ENCODE measurements at regions not wholly inside any gene's neighbourhood (a gene's known extent, or its start where the extent isn't known, plus 50 kb on each side); places are given as distances from the start of the nearest gene placed in this dataset.

DNA sequence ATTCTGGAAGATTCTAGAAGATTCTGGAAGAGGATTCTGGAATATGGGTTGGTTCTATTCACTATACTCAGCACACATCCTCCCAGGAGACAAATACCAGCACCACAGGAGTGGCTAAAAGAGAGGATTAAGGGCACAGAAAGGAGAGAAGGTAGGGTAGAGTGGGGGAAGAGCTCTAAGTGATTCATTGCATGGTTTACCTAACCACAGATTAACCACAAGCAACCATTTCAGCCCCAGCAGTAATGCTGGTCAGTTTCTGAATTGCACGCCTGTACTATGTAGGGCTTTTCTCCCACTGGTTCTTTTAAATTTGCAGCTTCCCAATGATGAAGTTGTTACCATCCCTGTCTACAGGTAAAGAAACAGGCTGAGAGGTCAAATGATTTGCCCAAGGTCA is 192.7 kb upstream of the PMEPA1 start:
- no peak overlapping the region for H3K27ac ChIP-seq (replicated peaks)
- peaks cover 10% of the 10 kb centered on the region for H3K27me3 ChIP-seq (ENCODE audit: insufficient read depth, poor library complexity, severe bottlenecking)
- TF ChIP-seq GABPA (IDR thresholded peaks at IDR 0.05; ENCODE audit: low read depth) (no peak), SPI1 (IDR thresholded peaks at IDR 0.05; ENCODE audit: borderline replicate concordance, low read depth) (no peak), POLR2AphosphoS5 (IDR thresholded peaks at IDR 0.05; ENCODE audit: low read depth) (no peak)
- TF ChIP-seq, protein P1, sequence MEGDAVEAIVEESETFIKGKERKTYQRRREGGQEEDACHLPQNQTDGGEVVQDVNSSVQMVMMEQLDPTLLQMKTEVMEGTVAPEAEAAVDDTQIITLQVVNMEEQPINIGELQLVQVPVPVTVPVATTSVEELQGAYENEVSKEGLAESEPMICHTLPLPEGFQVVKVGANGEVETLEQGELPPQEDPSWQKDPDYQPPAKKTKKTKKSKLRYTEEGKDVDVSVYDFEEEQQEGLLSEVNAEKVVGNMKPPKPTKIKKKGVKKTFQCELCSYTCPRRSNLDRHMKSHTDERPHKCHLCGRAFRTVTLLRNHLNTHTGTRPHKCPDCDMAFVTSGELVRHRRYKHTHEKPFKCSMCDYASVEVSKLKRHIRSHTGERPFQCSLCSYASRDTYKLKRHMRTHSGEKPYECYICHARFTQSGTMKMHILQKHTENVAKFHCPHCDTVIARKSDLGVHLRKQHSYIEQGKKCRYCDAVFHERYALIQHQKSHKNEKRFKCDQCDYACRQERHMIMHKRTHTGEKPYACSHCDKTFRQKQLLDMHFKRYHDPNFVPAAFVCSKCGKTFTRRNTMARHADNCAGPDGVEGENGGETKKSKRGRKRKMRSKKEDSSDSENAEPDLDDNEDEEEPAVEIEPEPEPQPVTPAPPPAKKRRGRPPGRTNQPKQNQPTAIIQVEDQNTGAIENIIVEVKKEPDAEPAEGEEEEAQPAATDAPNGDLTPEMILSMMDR (IDR thresholded peaks at IDR 0.05; ENCODE audit: insufficient read depth, low read length): no peak
- TF ChIP-seq, protein P2, sequence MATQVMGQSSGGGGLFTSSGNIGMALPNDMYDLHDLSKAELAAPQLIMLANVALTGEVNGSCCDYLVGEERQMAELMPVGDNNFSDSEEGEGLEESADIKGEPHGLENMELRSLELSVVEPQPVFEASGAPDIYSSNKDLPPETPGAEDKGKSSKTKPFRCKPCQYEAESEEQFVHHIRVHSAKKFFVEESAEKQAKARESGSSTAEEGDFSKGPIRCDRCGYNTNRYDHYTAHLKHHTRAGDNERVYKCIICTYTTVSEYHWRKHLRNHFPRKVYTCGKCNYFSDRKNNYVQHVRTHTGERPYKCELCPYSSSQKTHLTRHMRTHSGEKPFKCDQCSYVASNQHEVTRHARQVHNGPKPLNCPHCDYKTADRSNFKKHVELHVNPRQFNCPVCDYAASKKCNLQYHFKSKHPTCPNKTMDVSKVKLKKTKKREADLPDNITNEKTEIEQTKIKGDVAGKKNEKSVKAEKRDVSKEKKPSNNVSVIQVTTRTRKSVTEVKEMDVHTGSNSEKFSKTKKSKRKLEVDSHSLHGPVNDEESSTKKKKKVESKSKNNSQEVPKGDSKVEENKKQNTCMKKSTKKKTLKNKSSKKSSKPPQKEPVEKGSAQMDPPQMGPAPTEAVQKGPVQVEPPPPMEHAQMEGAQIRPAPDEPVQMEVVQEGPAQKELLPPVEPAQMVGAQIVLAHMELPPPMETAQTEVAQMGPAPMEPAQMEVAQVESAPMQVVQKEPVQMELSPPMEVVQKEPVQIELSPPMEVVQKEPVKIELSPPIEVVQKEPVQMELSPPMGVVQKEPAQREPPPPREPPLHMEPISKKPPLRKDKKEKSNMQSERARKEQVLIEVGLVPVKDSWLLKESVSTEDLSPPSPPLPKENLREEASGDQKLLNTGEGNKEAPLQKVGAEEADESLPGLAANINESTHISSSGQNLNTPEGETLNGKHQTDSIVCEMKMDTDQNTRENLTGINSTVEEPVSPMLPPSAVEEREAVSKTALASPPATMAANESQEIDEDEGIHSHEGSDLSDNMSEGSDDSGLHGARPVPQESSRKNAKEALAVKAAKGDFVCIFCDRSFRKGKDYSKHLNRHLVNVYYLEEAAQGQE (IDR thresholded peaks at IDR 0.05; ENCODE audit: insufficient replicate concordance, low read depth): no peak
- no peak overlapping the region for H3K4me3 ChIP-seq (replicated peaks; ENCODE audit: insufficient read depth, low read length)
- no peak for DNase-seq (ENCODE audit: low read depth in 1 of 2, low spot score in 1 of 2)

DNA sequence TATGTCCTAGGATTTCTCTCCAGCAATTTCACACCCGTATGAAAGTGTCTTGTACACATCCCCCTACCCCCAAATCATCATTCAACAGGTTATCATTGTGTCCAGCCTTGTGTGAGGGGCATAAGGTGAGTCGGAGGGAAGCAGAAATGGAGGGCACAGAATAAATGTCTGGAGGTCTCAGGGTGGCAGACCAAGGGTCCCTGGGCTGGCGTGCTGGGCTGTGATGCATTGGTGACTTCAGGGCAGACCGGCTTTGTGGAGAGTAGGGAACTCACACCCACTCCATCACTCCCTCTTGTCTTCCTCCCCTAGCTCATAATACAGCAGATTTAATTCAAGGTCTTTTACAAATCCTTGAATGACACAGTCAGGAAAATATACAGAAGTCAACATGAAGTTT is 191.7 kb upstream of the PMEPA1 start:
- TF ChIP-seq GABPA (IDR thresholded peaks at IDR 0.05; ENCODE audit: low read depth) (no peak), POLR2AphosphoS5 (IDR thresholded peaks at IDR 0.05; ENCODE audit: low read depth) (no peak), SPI1 (IDR thresholded peaks at IDR 0.05; ENCODE audit: borderline replicate concordance, low read depth) (no peak)
- TF ChIP-seq, protein P1 (IDR thresholded peaks at IDR 0.05; ENCODE audit: insufficient read depth, low read length): no peak
- TF ChIP-seq, protein P2 (IDR thresholded peaks at IDR 0.05; ENCODE audit: insufficient replicate concordance, low read depth): no peak
- Histone ChIP-seq H3K4me3 (replicated peaks; ENCODE audit: insufficient read depth, low read length) (no peak overlapping the region), H3K27ac (replicated peaks) (no peak overlapping the region), H3K27me3 (ENCODE audit: insufficient read depth, poor library complexity, severe bottlenecking) (peaks cover 8% of the 10 kb centered on the region)
- no peak for DNase-seq (ENCODE audit: low read depth in 1 of 2, low spot score in 1 of 2)

DNA sequence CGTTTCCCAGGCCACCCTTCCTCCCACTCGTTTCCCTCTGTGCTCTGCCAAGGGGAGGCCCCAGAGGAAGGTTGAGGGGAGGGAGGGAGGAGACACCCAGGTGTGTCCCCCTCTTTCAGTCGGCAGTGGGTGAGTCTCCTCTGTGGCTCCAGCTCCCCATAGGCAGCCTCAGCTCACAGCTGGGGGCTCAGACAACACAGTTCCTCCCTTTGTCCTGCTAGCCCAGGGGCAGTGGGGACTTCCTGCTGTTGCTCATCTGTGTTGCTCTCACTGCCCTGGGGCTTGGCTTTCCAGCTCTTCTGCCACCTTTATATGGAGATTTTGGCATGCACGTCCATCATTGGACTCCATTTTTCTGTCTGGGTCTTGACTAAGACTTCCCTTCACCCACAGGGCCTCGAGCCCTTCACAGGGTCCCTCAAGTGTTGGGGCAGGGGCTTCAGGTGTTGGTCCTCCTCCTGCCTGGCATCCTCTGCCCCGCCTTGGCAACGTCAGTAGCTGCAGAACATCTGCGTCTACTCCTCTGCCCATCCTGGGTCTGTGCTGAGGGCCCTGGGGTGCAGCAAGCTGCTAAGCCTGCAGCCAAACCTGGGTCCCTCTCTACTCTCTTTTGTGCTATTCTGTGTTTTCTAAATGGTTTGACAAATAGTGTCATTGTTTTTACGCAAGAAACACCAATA is 190.6 kb upstream of the PMEPA1 start:
- DNase-seq (ENCODE audit: low read depth in 1 of 2, low spot score in 1 of 2): no peak
- TF ChIP-seq, protein P1 (IDR thresholded peaks at IDR 0.05; ENCODE audit: insufficient read depth, low read length): no peak
- TF ChIP-seq, protein P2 (IDR thresholded peaks at IDR 0.05; ENCODE audit: insufficient replicate concordance, low read depth): no peak
- TF ChIP-seq GABPA (IDR thresholded peaks at IDR 0.05; ENCODE audit: low read depth) (no peak), POLR2AphosphoS5 (IDR thresholded peaks at IDR 0.05; ENCODE audit: low read depth) (no peak), SPI1 (IDR thresholded peaks at IDR 0.05; ENCODE audit: borderline replicate concordance, low read depth) (no peak)
- Histone ChIP-seq H3K27ac (replicated peaks) (no peak overlapping the region), H3K27me3 (ENCODE audit: insufficient read depth, poor library complexity, severe bottlenecking) (peaks cover 4% of the 10 kb centered on the region), H3K4me3 (replicated peaks; ENCODE audit: insufficient read depth, low read length) (no peak overlapping the region)
